HG03066 (cell line): ENCODE measurements at regions not wholly inside any gene's neighbourhood (a gene's known extent, or its start where the extent isn't known, plus 50 kb on each side); places are given as distances from the start of the nearest gene placed in this dataset.

Experiments used
- ATAC-seq: cut with Tn5 transposase; IDR thresholded peaks from one replicate; pipeline ENCODE4 v1.9.1; 2021; ENCODE audit warnings: low read depth; ENCODE audit not compliant: unreplicated experiment

DNA sequence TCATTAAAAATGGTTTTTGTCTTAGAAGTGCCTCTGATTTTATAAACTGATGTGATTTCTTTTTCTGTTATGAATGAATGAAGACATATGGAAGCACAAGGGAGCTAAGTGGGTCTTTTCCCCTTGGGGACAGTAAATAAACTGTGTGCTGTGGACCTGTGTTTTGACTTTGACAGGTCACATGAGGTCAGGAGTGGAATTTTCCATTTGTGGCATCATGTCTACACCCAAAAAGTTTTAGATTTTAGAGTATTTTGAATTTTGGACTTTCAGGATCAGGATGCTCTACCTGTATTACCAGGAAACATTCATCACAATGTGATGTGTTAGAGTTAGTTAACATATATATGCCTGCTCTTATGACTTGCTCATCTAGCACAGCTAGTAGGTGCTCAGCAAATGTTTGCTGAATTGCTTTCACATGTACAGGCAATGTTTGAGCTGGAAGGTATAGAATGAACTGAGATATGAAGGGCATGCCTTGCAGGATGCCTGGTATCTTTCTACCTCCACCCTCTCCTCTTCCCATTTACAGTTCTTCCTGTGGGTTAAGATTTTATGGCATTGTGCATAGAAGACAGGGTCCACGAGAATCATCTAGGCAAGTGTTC, 73.2 kb upstream of the NR3C1 start:
- ATAC-seq = no peak

DNA sequence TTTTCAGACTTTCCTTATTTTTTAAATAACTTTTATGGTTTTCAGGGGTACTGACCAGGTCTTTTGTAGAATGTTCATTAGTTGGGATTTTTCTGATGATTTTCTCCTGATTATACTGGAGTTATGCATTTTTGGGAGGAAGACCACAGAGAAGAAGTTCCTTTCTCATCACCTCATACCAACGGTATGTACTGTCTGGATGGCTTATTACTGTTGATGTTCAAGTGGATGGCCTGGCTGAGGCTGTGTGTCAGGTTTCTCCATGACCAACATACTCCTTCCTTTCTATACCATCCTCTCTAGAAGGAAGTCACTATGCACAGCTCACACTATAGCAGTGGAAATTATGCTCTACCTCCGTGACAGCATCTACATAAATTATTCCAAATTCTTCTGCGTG, 71.1 kb upstream of the NR3C1 start:
- no peak for ATAC-seq

GRCh38 chr5:143473481-143473880, 70.0 kb upstream of the NR3C1 start:
- no peak for ATAC-seq

DNA sequence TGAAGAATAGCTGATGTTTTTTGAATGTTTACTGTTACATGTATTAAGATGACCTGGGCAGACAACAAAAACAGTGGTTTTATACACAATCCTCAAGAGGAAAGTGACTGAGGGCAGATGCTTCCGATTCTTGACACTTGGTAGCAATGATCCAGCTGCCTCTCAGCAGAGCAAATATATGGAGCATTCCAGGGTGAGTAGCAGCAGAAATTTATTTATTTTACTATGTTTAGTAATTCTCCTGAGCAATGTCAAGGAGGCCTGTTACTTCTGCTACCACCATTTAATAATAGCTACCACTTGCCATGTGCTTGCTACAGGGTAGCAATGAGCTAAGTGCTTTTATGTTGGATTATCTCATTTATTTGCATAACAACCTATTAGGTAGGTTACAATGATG, 69.1 kb upstream of the NR3C1 start:
- ATAC-seq = no peak

GRCh38 chr5:143471666-143472464, 68.4 kb upstream of the NR3C1 start:
- no peak for ATAC-seq

DNA sequence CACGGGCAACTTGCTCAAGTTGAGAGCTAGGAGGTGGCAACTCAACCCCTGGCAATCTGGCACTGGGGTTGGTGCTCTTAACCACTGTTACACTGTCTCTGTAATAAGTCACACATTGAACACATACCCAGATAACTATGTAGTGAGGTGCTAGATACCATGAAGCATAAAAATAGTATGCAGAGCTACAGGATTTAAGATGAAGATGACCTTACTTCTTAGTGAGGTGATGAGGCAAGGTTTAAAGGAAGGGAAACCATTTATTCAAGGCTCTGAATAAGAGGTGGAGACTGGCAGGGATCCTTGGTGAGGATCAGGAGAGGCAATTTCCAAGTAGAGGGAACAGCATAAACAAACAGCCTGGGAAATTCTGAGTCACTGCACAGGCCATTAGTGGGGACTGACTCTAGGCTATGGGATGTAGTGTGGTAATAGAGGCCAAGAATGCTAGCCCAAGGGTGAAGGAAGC, 67.6 kb upstream of the NR3C1 start:
- no peak for ATAC-seq

DNA sequence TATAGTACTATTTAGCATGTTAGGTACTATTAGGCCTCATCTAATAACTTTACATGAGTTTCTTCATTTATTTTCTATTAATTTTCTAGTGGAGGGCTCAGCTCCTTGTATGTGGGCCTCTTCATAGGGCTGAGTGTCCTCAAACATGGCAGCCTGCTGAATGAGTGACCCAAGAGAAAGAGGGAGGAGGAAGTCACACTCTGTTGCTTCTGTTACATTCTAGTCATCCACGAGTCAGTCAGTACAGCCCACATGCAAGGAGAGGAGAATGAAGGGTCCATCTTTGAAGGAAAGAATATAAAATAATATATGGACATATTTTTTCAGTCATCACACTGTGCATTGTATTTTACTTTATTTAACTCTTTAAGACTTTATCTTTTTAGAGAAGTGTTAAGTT, 66.6 kb upstream of the NR3C1 start:
- ATAC-seq = no peak

- ATAC-seq = no peak
Measured at GRCh38 chr5:143469125-143469524, 65.6 kb upstream of the NR3C1 start.

- ATAC-seq = no peak
Measured at GRCh38 chr5:143466632-143467031, 63.1 kb upstream of the NR3C1 start.

DNA sequence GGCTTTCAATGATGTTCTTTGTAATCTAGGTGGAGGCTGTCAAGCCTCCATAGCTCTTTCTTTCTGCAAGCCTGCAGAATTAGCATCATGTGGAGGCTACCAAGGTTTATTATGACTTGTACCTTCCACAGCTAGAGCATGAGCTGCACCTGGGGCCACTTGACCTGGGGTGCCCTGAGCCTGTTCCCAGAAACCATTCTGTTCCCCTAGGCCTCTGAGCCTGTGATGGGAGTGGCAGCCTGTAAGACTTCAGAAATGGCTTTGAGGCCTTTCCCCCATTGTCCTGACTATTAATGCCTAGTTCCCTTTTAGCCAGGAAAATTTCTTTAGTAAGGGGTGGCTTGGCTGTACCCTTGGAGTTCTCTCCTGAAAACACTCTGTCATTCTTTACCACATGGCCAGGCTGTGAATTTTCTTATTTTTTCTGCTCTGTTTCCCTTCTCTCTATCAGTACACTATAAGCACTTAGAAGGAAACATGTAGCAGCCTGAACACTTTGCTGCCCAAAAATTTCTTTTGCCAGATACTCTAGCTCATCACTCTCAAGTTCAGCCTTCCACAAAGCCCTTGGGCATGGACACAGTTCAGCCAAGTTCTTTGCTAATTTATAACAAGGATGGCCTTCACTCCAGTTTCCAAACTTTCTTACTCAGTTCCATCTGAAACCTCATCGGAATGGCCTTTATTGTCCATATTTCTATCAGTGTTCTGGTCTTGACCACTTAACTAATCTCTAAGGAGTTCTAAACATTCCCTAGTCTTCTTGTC, 61.4 kb upstream of the NR3C1 start:
- no peak for ATAC-seq

GRCh38 chr5:143462431-143462830, 58.9 kb upstream of the NR3C1 start:
- ATAC-seq = no peak

GRCh38 chr5:143459433-143459832, 55.9 kb upstream of the NR3C1 start:
- ATAC-seq = no peak

DNA sequence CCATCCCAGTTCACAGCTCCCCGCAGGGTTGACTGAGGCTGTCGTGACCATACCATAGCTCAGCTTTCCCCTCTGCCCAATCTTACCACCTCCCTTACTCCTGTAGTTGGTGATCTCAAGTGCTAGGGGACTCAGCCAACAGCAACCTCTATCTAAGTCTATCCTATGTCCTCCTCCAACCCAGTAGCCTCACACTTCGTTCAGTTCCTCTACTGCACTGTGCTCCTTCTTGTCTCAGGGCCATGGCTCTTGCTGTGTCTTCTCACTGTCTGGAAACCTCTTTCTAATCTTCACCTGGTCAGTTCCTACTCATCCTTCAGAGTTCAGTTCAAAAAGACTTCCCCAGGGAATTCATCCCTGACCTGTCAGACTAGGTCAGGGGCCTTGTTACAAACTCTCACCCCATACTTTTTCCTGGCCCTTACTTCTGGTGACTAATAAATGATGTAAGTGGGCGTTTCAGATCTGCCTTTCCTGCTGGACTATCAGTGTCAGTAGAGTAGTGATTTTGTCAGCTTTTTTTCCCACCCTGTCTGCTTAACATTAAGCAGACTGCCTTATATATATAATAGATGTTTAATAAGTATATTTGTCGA, 53.6 kb upstream of the NR3C1 start:
- ATAC-seq = no peak

DNA sequence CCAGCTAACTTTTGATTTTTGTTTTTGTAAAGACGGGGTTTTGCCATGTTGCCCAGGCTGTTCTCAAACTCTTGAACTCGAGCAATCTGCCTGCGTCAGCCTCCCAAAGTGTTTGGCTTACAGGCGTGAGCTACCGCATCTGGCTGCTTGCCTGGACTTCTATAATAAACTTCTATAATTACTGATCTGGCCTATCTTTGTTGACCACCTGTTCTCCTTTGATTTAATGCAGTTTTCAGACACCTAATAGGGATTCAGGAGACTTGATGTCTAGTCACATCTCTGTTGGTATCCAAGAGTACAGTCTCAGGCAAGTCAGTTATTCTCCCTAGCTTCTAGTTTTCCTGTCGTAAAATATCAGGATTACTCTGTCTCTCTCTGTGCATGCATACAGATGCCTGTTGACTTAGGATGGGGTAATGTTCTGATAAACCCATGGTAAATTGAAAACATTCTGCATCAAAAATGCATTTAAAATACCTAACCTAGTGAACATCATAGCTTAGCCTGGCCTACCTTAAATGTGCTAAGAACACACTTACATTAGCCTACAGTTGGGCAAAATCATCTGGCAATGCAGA, 51.5 kb upstream of the NR3C1 start:
- no peak for ATAC-seq

- no peak for ATAC-seq
Measured at GRCh38 chr5:143453720-143454119, 50.2 kb upstream of the NR3C1 start.
